HG02763 (cell line): ENCODE measurements at regions not wholly inside any gene's neighbourhood (a gene's known extent, or its start where the extent isn't known, plus 50 kb on each side); places are given as distances from the start of the nearest gene placed in this dataset.

Experiments
- ATAC-seq: cut with Tn5 transposase; IDR thresholded peaks from one replicate; pipeline ENCODE4 v1.9.1; 2021; ENCODE audit warnings: mild to moderate bottlenecking, moderate library complexity; ENCODE audit not compliant: unreplicated experiment

DNA sequence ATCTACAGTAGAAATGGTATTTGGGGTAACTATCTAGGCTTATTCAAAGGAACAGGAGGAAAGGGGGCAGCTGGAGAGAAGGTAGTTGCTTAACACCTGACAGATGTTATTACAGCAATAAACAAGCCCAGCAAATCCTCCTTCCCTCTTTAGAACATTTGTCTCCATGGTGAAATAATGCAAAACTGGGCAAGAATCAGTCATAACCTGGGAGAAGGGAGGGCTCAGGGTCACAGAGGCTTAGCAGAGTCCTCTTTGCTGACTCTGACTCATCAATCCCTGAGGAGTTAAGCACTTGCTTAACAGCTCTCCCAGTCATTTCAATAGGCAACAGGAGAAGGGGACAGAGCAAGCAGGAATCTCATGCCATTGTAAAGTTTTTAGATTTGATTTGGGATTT, 230.3 kb downstream of the IBTK start:
- ATAC-seq: no peak

DNA sequence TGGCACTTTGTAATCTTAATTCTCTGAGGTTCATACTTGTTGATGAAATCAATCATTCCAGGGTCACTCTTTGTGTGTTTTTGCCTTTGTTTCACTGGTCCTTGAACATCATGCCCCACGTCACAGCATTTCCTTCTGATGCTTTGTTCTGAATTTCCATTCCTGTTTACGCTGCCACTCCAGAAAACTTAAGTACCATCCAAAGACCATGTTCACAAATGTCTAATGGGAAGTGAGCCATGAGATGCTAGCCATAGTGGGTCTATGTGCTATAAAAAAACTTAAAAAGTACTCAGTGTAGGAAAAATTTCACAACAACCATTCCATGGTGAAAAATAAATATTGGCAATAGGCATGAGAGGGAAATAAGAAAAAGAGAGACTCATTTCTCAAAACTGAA, 232.0 kb downstream of the IBTK start:
- ATAC-seq: no peak

DNA sequence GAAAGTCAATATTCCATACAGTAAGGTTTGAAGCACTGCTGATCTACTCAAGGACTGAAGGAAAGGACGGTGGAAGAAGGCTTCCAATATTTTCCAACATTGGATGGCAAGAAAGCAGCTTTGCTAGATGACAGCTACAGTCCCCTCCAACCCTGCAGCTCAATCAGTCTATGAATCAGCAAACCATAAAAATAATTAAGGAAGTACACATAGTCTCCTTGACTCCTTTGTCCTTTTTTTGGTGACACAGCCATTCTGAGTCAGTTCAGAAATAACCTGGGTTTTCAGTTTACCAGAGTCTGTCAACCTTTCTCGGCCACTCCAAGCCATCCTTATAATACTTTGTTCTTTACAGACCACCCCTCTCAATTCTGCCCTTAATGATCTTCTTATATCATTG, 232.5 kb downstream of the IBTK start:
- no peak for ATAC-seq

DNA sequence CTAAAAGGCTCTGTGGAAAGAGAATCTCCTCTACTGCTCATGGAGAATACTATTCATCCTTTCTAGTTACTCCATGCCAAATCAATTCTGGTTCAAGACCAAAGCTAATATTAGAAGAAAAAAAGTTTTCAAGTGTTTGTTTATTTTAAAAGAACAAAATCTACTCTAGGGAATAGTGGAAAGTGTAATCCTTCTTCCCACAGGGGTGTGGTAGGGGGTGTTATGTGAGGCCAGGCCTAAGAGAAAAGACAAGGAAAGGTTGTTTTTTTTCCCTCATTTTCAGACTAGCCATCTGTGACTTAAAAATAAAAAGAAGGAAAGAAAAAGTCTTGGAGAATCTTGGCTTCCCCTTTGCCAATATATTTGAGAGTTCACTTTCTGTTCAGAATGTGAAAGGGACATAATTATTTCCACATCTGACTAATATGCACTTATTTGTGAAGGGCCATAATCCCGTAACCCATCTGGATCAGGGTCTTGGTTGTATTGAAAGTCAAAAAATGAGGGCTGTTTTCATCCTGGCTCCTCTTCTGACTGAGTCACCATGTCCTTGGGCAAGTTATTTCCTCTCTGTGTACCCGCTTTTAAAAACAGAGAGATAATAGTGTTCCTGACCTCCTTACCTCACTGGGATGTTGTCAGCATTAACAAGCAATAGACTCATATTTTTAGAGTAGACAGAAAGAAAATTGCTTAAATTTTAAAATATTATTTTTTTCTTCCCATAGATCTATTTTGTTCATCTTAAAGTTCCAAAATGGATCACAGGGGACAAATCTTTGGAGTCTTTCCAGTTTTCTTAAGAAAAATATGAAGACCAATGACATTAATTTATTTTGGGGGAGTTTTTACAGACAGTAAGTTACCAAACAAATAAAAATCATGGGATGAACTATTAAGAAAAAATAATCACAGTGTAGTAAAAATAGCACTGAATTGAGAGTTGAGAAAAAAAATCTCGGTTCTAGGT, 233.7 kb downstream of the IBTK start:
- no peak for ATAC-seq

DNA sequence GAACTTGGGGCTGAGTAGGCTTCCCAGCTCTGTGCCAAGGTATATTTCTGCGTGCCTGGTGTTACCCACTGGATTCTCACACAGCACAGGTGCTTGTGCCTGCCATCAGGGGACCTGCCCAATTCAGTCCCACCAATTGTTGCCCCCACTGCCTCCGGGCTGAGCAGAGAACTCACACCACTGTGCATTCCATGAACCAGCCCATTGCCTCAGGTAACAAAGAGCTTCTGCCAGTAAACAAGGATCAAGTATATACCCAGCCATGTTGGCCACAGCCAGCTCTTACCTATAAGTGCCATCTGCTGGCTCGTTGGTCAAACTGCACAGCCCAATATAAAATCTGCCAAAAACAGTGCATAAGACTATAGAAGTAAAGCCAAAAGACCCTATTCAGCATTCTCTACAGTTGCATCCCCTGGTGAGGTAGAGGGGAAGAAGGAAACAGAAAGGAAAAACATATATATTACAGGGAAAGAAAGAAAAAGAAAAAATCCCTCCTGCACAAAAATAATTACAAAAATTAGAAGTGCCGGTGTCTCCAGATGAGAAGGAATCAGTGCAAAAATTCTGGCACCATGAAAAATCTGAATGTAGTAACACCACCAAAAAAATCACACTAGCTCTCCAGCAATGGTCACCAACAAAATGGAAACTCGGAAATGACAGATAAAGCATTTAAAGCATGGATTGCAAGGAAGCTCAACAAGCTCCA, 241.4 kb downstream of the IBTK start:
- ATAC-seq: peak; percentile 85

DNA sequence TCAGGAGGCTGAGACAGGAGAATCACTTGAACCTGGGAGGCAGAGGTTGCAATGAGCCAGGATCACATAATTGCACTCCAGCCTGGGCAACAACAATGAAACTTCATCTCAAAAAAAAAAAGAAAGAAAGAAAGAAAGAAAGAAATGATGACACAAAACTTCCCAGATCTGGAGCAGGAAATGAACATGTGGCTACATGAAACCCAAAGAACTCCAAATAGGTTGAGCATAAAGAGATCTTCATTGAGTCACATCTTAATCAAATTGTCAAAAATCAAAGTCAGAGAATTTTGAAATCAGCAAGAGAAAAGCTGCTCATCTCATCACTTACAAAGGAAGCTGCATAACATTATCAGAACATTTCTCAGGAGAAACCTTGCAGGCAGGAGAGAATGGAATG, 247.0 kb downstream of the IBTK start:
- no peak for ATAC-seq

DNA sequence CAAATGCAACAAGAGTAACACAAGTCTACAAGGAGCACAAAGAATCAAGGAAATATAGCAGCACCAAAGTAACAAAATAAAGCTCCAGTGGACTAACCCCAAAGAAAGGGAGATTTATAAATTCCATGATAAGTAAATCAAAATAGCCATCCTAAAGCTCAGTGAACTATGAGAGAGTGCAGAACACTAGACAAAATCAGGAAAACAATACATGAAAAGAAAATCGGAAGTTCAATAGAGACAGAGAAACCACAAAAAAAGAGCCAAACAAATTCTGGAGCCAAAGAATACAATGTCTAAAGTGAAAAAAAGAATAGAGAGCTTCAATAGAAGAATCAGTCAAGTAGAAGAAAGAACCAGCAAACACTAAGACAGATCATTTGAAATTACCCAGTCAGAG, 247.3 kb upstream of the TENT5A start:
- no peak for ATAC-seq

DNA sequence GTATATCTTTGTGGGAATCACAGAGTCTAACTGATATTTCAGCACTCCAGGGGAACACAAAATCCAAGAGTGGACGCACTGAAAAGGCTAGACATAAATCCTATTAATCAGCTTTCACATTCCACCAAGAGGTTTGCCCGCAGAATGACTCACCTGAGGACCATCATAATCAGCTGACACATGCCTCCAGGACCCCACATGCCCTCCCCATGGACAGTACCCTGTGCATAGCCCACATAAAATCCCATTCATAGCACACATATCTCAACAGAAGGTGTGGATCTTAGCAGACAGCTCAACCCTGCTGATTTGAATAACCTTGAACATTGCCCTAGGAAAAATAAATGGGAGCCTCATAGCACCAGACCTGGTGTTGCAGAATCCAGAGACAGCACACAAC, 246.8 kb upstream of the TENT5A start:
- ATAC-seq: no peak

DNA sequence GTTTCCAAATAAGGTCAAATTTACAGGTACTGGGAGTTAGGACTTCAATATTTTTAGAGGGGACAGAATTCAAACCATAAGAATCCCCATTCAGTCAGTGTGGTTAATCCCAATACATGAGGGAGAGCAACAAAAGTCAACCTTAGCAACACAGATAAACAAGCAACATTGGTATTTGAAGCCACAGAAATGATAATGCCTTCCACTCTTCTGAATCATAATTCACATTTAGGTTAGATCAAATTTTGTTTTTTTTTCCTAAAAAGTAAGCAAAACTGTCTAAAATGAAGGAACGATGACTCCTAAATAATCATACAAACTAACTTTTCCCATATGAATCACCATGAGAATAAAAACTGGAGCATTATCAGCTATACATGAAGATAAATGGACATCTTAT, 246.0 kb upstream of the TENT5A start:
- no peak for ATAC-seq

DNA sequence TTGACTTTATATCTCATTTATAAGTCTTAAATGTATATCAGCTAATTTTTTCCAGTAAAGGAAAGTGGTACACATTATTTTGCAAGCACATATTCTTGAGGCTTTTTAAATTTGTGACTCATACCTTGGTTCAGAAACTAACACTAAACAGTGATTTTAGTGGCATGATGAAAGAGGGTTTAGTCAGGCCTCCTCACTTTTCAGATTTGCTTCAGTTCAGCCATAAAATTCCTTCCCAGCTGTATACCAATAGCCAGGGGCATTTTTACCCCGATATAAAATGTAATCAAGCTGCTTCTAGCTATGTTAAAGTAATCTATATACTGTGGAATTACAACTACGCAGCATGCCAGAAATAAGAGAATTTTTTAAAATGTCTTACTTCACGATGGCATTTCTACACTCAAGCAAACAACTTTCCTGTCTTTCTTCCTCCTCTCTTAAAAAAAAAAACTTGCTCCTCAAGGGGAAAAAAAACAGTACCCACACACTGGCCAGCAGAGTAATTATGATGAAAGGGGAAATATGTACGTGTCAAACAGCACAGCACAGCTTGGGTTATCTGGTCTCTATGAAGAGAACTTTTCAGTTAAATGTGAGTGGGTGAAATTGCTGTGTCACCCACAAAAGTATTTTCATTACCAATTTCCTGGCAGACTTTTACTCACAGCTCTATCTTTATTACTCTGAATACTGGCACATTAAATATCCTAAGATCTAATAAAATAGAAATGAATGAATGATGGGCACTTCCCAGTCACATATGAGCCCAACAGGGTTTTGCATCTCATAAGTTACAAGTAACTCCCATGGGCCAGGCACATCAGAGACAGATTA, 244.8 kb upstream of the TENT5A start:
- peak; percentile 57 for ATAC-seq

DNA sequence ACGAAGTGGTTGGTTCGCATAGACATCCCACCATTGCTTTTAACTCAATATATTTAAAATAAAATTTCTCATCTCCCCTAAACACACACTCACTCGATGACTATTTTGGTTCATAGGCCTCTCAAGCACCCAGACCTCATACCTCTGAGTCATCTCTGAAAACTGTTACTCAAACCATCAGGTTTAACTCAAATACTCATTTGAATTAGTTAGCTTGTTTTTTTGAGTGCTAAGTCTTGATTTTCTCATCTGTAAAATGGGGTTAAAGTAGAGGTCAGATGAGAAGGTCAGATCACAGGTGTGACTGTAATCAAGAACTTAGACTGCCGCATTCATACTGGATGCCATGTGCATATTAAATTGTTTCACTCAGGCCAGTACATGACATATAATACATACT, 243.9 kb upstream of the TENT5A start:
- ATAC-seq: peak; percentile 53

DNA sequence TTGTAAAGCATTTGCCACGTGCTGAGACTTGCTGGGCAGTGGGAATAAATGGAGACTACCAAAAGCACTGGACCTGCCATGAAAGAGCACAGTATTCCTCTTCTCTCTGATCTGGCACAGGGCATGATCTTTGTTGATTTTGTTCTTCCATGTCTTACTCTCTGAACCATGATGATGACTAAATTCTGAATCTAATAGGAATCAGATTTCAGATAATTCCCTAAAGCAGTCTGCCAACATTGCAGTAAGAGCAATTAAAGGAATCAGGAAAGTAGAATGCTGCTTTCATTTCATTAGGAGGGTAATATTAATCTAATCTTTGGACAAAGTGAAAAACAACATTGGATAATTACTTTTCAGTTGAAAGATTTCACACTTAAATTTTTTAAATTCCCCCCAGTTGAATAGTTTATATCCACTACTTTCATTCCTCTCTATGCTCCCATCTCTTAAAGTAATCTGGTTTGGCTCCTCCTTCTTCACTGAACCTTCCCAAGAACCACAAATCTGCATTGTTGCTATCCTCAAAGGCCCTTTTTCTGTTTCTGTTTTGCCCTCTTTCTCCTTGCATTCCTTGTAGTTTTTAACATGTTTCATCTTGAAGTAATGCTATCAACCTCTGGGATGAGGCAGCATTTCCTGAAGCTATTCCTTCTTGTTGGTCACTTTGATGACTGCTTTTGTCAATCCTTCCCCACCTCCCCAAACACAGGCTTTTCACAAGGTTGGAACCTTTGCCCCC, 243.2 kb upstream of the TENT5A start:
- ATAC-seq: no peak

DNA sequence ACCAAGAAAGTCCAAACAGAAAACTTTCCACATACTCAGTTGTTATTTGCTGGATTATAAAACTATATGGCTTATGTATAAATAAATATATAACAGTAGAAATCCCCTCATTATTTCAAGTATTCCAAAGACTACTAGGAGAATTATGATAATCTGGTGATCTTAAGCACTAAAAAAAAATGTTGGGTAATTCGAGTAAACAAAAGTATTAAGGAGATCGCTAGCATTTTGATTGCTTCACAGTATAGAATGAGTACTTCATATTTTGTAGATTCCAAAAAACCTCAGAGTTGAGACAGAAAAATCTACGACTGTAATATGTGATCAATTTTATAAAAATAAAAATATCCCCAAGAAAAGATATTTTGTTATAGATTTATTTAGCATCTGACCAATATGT, 236.4 kb upstream of the TENT5A start:
- ATAC-seq: no peak

DNA sequence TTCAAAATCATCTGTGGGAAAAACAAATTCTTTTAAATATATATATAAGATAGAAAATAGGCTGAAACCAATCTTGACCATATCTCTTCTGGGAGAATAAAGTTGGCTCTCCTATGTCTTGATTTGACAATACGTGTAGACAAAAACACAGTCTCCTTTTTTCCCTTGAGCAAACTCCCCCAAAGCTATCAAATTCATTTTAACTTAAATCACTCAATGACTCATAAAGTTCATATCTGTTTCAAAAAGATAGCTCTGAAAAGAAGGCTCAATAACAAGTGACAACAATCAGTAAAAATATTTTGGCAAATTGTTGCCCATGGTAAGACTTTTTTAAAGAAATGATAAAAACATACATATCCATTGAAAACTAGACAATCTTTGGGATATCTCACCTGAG, 236.0 kb upstream of the TENT5A start:
- no peak for ATAC-seq

DNA sequence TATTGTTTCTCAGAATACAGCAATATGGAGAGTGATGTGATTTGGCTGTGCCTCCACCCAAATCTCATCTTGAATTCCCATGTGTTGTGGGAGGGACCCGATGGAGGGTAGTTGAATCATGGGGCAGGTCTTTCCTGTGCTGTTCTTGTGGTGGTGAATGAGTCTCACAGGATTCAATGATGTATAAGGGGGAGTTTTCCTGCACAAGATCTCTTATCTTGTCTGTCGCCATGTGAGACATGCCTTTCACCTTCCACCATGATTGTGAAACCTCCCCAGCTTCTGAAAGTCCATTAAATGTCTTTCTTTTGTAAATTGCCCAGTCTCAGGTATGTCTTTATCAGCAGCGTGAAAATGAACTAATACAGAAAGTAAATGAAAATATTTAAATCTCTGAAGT, 234.8 kb upstream of the TENT5A start:
- ATAC-seq: no peak

DNA sequence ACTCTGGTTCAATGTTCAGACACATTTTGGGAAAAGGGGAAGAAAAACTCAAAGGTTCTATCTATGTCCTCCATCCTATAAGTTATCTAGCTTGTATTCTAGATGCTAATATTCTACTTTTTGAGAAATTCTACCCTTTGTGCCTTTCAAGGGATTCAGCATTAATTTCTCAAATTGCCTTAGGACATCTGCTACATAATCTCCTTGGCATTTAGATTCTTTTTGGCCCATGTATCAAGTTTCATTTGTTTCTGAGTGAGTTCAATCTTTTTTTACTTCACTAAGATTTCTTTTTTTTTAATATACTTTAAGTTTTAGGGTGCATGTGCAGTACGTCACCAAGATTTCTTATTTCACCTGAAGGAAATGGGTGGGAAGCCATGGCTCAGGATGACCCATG, 232.7 kb upstream of the TENT5A start:
- no peak for ATAC-seq

DNA sequence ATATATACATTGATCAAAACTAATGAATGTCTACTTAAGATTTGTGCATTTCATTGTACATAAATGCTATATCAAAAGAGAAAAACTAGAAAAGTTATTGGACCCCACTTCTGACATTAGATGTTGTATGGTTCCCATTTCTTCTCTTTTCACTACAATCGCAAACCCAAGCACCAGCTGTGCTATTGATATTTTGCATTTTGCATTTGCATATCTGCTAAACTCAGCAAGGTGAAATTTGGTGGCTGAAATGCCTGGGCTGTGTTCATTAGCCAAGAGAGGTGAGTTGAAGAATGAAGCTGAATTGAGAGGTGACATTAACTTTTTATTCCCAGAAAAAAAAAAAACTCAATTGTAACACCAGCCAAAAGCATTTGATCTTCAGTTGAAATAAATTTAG, 232.1 kb upstream of the TENT5A start:
- ATAC-seq: peak; percentile 56

DNA sequence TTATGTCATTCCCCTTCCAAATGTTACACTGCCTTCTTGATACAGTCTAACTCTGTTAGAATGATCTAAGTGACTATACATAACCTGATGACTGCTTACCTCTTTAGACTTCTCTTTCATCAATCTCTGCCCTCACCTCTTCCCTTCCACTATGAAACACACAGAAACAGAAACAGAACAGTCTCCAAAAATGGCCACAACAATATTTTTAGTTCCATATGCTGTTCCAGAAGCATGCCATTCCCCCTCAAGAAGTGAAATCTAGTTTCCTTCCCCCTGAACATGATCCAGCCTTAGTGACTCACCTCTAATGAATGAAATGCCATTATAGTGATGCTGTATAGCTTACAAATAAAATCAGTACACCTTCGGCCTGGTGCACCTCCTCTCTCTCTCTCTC, 229.3 kb upstream of the TENT5A start:
- no peak for ATAC-seq

DNA sequence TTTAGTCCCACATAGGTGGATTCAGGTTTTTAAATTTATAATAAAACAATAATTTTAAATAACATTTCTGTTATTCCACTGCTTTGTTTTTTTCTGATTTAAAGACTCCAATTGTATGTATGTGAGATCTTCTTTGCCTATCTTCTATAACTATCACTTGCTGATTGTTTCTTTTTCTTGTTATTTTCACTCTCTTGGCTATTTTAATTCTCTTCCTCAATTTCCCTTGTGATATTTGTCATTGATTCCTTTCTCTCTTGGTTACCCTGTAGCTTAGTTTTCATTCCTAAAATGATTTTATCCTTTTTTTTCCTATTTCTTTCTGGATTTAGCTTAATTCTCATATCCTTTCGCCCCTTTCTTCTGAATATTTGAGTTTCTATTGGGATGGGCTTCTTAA, 227.3 kb upstream of the TENT5A start:
- no peak for ATAC-seq

DNA sequence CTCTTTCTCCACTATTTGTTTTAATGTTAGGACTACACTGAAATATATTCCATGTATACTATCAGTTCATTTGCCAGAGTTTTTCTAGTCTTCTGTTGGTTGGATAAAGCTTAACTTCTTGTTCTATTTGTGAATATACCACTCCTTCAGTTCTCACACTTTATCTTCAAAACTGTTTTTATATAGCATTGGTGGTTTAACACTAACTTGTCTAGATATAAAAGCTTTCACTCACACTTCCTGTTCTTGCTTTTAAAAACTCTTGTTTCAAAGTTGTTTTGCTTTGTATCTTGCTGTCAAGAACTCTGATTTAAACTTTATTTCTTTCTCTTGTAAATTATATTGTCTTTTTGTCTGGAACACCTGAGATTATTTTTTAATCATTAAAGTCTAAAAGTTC, 226.8 kb upstream of the TENT5A start:
- ATAC-seq: no peak

DNA sequence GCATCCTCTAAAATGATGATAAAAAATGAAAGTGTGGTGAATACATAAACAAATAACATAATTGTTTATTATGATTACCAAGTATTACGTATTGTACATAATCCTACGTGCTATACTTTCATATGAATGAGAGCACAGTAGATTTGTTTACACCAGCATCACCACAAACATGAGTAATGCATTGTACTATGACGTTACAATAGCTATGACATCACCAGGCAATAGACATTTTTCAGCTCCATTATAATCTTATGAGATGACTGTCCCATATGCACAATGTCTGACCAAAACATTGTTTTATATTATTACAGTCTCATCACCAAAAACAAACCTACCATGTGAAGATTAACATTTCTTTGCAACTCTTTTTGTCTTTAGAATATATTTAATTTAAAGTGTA, 225.7 kb upstream of the TENT5A start:
- no peak for ATAC-seq
